T-helper 1 cell treated with Interleukin-12 subunit alpha and Interleukin-12 subunit beta and Interleukin-4 antibody, amounts not matched to agents 30 ng/mL and 1 ng/mL, for 36 hours (primary cell): ENCODE measurements at regions not wholly inside any gene's neighbourhood (a gene's known extent, or its start where the extent isn't known, plus 50 kb on each side); places are given as distances from the start of the nearest gene placed in this dataset.
"Not testable (repeated sequence)": the region's sequence is repeated elsewhere in the genome, so short reads cannot be mapped to it uniquely, and the experiment has no call there.

Experiments
- intact Hi-C: fragments of 100-400 bp; cut with micrococcal nuclease; formaldehyde crosslinking; loops from one replicate; pipeline ENCODE4 v1.15.1; 2024

- intact Hi-C loops = loop anchor here (5.0 to 10.0 kb wide), 2 partner anchors 62 to 90 kb away; no protein-coding TSS in a partner anchor
Measured at GRCh38 chrX:39425124-39425806, 624.0 kb downstream of the MID1IP1 start.

DNA sequence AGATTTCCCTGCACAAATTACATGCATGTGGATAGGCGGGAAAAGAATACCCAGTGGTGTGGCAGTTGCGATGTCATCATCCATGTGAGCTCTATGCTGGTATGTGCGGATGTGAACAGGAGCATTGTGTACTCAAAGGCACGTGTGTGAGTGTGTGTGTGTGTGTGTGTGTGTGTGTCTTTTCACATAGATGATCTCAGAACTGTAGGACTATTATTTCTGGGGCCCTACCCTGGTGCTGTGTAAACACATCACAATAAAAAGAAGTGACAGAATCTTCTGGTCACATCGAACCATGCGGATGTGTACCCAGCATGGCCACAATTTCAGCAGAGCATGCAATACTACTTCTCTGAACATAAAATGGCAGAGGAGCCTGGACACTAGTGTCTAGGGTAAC lies 624.8 kb downstream of the MID1IP1 start:
- intact Hi-C loops = loop anchor here (5.0 to 10.0 kb wide), 2 partner anchors 61 to 91 kb away; no protein-coding TSS in a partner anchor

DNA sequence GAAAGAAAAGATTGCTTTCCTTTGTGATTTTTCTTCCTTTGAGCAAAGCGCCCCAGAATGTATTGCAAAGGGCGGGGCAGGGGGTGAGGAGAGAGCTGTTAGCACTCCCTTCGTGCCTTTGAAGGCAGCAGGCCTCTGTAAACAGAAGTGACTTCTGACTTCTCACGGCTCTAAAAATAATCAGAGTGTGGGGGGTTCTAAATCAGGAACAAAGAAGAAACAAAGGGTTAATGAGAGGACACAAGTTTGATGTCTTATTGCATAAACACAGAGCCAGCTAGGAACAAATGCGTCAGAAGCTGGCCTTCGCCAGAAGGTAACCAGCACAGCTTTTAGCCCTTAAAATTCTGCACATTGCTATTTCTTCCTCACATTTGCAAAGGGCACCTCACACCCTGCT lies 626.2 kb downstream of the MID1IP1 start:
- intact Hi-C loops = loop anchor here (5.0 to 10.0 kb wide), 2 partner anchors 60 to 93 kb away; no protein-coding TSS in a partner anchor

DNA sequence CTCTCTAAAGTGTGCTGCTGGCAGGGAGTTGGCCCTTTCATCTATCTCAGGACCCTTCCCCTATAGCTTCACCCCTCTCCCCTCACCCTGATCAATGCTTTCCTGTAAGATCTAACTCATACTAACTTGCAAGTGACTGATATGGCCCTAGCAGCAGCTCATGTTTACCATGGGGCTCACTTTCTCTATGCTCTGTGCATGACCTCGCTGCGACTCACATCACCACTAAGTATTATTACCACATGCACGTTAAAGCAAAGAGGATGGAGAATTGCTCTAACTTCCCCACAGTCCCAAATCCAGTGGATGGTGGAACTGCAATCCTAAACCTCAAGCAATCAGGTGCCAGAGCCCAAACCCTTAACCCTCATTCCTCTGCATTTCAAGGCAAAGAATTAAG lies 626.6 kb downstream of the MID1IP1 start:
- intact Hi-C loops = loop anchor here (5.0 to 10.0 kb wide), 2 partner anchors 59 to 93 kb away; no protein-coding TSS in a partner anchor

GRCh38 chrX:39430551-39430950 lies 629.3 kb downstream of the MID1IP1 start:
- intact Hi-C loops = no loop called here

GRCh38 chrX:39431893-39432292 lies 630.6 kb downstream of the MID1IP1 start:
- intact Hi-C loops = no loop called here

- intact Hi-C loops = not testable (repeated sequence)
Measured at GRCh38 chrX:39434671-39435070, 633.4 kb downstream of the MID1IP1 start.

- intact Hi-C loops = not testable (repeated sequence)
Measured at GRCh38 chrX:39436538-39436937, 635.3 kb downstream of the MID1IP1 start.

DNA sequence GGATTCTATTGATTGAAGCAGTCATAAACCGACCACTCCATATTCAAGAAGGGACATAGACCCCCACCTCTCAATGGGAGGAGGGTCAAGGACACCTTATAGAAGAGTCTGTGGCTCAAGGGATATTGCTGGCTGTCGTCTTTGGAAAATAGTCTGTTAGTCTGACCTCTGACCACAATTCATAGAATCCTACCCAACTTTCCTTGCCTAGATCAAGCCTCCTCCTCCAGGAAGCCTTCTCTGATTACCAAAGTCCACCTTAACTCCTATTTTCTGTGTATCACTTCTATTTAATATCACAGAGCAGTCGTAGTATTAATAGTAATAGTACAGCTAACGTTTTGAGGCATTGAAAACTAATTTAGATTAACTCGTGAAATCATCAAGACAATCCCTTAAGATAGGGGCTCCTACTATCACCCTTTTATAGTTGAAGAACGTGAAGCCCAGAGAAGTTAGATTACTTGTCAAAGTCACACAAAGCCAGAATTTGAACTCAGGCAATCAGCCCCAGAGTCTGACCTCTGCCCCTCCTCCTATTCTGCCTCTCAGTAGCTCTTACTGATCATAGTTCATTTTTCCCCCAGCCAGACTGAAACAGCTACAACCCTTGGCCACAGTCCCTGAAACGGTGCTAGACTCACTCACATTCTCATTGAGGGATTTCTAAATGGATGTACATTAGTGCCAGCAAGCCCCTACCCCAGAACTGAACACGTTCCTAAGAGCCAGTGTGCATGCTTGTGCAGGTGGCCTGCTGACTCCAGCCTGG lies 636.6 kb downstream of the MID1IP1 start:
- intact Hi-C loops = no loop called here

GRCh38 chrX:39438603-39439602 lies 637.6 kb downstream of the MID1IP1 start:
- intact Hi-C loops = no loop called here

DNA sequence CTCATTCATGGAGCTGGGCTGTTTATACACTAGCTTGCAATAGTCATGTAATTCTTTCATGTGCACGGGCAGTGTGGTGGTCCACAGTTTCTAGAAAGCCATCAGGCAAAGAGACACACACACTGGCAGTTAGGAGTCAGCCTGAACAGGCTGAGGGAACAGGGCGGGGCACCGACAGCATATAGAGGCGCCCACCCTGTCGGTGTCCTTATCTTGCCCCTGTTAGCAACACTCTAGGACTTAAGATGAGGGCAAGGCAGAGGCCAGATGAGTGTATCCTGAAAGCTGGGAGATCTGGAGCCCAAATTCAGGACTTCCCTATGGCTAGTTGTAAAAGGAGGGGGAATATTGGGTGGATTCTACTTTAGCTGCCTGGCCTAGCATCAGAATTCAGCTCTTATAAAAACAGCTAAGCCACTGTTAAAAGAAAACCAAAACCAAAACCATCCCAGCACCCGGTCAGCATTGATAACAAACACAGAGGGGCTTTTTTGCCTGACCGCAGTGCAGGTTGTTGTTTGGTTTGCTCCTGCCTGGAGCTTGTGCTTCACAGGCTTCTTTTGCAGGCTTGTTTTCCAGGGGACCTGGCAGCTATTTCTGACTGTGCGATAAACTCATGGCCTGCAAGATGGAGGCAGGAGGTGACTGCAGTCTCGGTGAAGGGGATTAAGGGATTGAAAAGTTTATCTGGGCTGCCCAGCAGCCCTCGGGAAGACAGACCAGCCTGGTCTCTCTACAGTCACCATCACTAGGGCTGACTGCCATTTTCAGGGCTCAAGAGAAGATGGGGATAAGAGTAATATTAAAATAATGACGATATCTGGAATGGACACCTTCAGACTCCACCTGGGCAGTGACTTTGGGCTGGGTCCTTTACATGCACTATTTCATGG lies 638.9 kb downstream of the MID1IP1 start:
- intact Hi-C loops = loop anchor here (10.0 kb wide), 1 partner anchor 275 kb away; no protein-coding TSS in a partner anchor

GRCh38 chrX:39440799-39441284 lies 639.6 kb downstream of the MID1IP1 start:
- intact Hi-C loops = loop anchor here (10.0 kb wide), 1 partner anchor 276 kb away; no protein-coding TSS in a partner anchor

DNA sequence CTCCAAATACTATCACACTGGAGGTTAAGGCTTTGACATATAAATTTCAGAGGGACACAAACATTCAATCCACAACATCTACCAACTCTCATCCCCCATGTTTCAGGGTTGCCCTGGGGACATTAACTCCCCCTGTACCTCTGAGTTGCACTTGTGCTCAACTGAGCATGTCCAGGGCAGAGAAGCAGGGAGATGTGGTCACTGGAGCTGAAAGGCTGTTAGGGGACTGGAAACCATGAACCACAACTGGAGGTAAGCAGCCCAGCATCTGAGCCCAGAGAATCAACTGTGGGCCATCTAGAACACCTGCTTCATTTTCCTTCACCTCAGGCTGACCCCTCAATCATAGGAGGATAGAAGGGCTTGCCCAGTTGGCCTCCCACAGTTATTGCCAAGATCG lies 641.1 kb downstream of the MID1IP1 start:
- intact Hi-C loops = loop anchor here (10.0 kb wide), 1 partner anchor 278 kb away; no protein-coding TSS in a partner anchor

- intact Hi-C loops = loop anchor here (10.0 kb wide), 1 partner anchor 278 kb away; no protein-coding TSS in a partner anchor
Measured at GRCh38 chrX:39443240-39443639, 642.0 kb downstream of the MID1IP1 start.

GRCh38 chrX:39445336-39445735 lies 644.1 kb downstream of the MID1IP1 start:
- intact Hi-C loops = loop anchor here (1.0 to 10.0 kb wide), 2 partner anchors 184 to 281 kb away; no protein-coding TSS in a partner anchor

DNA sequence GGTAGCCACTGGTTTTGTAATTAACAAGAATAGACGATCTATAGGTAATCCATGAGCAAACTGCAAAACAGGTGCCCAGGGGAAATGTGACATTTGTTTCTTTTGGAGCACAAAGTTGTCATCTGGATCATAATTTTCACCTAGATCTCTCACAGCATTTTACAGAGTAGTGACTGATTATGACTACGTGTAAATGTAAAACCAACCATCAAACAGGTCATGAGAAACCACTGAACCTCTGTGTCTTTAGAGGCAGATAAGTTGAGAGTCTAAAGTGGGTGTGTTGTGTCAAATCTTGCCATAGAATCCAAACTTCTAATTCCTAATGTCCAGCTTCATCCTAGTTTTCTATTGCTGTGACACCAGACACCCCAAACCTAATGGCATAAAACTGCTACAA lies 648.1 kb downstream of the MID1IP1 start:
- intact Hi-C loops = loop anchor here (10.0 kb wide), 1 partner anchor 285 kb away; no protein-coding TSS in a partner anchor

- intact Hi-C loops = no loop called here
Measured at GRCh38 chrX:39450234-39450977, 647.4 kb downstream of the BCOR start.

GRCh38 chrX:39451046-39451445 lies 646.7 kb downstream of the BCOR start:
- intact Hi-C loops = no loop called here

GRCh38 chrX:39452401-39452800 lies 645.4 kb downstream of the BCOR start:
- intact Hi-C loops = no loop called here
